PFSK-1 (cell line): ENCODE measurements at regions not wholly inside any gene's neighbourhood (a gene's known extent, or its start where the extent isn't known, plus 50 kb on each side); places are given as distances from the start of the nearest gene placed in this dataset.

Experiments used
- FOXP2 ChIP-seq: optimal IDR thresholded peaks from 2 replicates; pipeline ENCODE3; 2011; ENCODE audit warnings: borderline replicate concordance, control low read depth, inconsistent platforms; ENCODE audit not compliant: insufficient read depth; ENCODE audit errors: extremely low read length, extremely low read depth
- POLR2AphosphoS5 ChIP-seq: IDR thresholded peaks from 2 replicates; pipeline ENCODE4 v1.6.1; 2012; ENCODE audit warnings: low read depth, mild to moderate bottlenecking, control low read depth, low read length, moderate library complexity
- SIN3A ChIP-seq: IDR thresholded peaks from 2 replicates; pipeline ENCODE4 v1.6.1; 2012; ENCODE audit warnings: mild to moderate bottlenecking, low read length, moderate library complexity, borderline replicate concordance; ENCODE audit not compliant: insufficient read depth
- TAF1 ChIP-seq: IDR thresholded peaks from 2 replicates; pipeline ENCODE4 v1.6.1; 2012; ENCODE audit warnings: low read length, control low read depth, borderline replicate concordance; ENCODE audit not compliant: insufficient read depth
- TF ChIP-seq, protein P1 (sequence below), 2 experiments: IDR thresholded peaks; 2 replicates each; pipeline versions ENCODE4 v1.6.1 to v1.8.0; 2011 to 2012; ENCODE audit warnings: low read depth in 2 of 2, low read length in 2 of 2, control low read depth in 1 of 2, inconsistent platforms in 1 of 2, mild to moderate bottlenecking in 1 of 2, moderate library complexity in 1 of 2; ENCODE audit not compliant: insufficient read depth in 1 of 2

DNA sequence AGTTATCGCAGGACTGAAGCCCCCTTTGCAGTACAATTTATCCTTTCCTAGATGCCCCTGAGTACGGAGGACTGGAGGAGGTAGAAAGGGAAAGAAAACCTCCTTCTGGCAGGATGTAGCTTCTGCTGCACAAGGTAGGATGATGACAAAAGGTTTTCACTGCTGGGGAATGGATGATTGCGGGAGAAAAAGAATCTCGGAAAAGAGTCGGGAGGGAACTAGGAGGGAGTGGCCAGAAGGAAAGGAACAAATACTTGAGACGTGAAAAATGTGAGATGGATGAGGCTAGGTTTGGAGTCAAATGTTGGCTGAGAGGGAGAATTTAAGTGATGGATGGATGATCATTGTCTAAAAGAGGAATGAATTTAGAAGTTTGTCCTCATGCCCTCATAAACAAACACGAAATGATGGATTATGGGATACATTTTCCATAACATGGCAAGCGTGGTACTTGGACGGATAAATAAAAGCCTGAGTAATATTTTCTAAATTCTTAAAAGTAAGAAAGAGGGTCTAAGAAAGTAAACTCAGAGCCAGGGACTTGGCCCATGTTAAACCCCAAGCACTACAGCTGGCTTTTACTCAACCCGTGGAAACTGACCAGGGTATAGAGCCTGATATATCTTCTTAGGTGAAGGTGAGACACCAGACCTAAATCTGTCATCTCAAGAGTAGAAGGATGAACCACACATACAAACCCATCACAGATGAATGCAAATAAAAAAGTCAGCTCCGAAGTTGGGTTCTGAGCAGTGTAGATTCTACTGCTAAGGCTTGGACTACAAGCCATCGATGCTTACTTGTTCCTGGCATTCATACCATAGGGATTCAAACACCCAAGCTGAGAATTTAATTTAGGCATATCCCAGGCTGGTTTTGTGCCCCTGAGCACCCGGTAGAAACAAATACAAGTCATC, 72.4 kb downstream of the HFE start:
- TF ChIP-seq FOXP2 (no peak), SIN3A (no peak), POLR2AphosphoS5 (no peak), TAF1 (no peak)
- TF ChIP-seq, protein P1, sequence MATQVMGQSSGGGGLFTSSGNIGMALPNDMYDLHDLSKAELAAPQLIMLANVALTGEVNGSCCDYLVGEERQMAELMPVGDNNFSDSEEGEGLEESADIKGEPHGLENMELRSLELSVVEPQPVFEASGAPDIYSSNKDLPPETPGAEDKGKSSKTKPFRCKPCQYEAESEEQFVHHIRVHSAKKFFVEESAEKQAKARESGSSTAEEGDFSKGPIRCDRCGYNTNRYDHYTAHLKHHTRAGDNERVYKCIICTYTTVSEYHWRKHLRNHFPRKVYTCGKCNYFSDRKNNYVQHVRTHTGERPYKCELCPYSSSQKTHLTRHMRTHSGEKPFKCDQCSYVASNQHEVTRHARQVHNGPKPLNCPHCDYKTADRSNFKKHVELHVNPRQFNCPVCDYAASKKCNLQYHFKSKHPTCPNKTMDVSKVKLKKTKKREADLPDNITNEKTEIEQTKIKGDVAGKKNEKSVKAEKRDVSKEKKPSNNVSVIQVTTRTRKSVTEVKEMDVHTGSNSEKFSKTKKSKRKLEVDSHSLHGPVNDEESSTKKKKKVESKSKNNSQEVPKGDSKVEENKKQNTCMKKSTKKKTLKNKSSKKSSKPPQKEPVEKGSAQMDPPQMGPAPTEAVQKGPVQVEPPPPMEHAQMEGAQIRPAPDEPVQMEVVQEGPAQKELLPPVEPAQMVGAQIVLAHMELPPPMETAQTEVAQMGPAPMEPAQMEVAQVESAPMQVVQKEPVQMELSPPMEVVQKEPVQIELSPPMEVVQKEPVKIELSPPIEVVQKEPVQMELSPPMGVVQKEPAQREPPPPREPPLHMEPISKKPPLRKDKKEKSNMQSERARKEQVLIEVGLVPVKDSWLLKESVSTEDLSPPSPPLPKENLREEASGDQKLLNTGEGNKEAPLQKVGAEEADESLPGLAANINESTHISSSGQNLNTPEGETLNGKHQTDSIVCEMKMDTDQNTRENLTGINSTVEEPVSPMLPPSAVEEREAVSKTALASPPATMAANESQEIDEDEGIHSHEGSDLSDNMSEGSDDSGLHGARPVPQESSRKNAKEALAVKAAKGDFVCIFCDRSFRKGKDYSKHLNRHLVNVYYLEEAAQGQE (IDR thresholded peaks at IDR 0.05; ENCODE audit: insufficient read depth in 1 of 2, low read depth in 2 of 2, low read length in 2 of 2) = no peak

DNA sequence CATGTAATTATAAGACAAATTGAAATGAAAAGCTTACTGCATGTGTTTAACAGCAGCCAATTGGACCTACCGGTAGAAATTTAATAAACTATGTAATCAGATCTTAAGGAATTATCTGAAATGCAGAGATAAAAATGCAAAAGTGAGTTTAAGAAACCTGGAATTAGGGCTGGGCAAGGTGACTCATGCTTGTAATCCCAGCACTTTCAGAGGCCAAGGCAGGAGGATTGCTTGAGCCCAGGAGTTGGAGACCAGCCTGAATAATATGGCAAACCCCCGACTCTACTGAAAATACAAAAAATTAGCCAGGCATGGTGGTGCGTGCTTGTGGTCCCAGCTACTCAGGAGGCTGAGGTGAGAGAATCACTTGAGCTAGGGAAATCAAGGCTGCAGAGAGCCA, 74.1 kb downstream of the HFE start:
- TF ChIP-seq, protein P1 (IDR thresholded peaks at IDR 0.05; ENCODE audit: insufficient read depth in 1 of 2, low read depth in 2 of 2, low read length in 2 of 2) = no peak
- TF ChIP-seq FOXP2 (no peak), POLR2AphosphoS5 (no peak), TAF1 (no peak), SIN3A (no peak)

DNA sequence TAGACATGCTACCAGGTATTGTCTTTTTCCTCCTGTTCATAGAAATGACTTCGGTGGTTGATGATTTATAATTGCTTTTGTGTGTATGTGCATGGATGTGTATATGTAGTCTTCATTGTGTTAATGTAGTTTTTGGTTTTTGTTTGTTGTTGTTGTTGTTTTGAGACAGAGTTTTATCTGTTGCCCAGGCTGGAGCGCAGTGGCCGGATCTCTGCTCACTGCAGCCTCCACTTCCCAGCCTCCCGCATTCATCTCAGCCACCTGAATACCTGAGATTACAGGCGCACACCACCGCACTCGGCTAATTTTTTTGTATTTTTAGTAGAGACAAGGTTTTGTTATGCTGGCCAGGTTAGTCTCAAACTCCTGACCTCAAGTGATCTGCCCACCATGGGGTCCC, 75.2 kb downstream of the HFE start:
- TF ChIP-seq, protein P1 (IDR thresholded peaks at IDR 0.05; ENCODE audit: insufficient read depth in 1 of 2, low read depth in 2 of 2, low read length in 2 of 2) = no peak
- TF ChIP-seq FOXP2 = no peak

DNA sequence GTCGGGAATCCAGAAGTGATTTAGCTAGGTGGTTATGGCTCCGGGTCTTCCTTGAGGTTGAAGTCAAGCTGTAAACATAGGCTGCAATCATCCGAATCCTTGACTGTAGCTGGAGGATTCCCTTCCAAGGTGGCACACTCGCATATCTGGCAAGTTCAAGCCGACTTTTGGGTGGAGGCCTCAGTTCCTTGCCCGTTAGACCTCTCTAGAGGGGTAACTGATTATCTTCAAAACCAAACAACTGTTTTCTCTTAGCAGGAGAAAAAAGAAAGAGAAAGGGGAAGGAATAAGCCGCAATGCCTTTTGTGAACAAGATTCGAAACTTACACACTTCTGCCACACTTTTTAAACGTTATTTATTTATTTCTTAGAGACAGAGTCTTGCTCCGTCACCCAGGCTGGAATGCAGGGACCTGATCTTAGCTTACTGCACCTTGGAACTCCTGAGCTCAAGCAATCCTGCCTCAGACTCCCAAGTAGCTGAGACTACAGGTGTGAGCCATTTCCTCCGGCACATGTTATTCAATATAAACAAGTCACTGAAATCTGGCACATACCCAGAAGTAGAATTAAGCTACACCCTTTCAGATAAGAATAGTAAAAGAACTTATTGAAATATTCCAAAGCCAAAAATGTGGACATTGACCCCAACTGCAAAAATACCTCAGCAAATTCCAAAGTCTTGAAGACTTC, 76.3 kb downstream of the HFE start:
- TF ChIP-seq, protein P1 (IDR thresholded peaks at IDR 0.05; ENCODE audit: insufficient read depth in 1 of 2, low read depth in 2 of 2, low read length in 2 of 2) = no peak
- TF ChIP-seq TAF1 (no peak), FOXP2 (no peak), POLR2AphosphoS5 (no peak), SIN3A (no peak)

DNA sequence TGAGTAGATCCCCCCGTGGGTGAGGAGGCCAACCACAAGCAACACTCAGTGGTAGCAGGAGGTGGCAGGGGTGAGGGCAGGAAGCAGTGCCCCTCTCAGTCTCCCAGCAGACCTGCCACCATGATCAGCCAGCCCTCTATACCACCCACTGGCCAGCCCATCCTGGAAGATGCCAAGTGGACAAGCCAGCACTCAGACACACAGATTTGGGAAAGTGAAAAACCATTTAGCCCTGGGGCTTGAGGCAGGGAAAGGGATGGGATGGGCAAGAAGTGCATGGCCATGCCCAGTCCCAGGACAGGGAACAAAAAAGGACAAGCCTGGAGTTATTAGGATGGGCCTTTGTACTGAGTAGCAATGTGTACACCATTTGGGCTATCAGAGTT, 76.9 kb downstream of the HFE start:
- TF ChIP-seq FOXP2 = no peak
- no peak for TF ChIP-seq SIN3A
- no peak for TF ChIP-seq TAF1
- TF ChIP-seq POLR2AphosphoS5 = no peak
- TF ChIP-seq, protein P1 (IDR thresholded peaks at IDR 0.05; ENCODE audit: insufficient read depth in 1 of 2, low read depth in 2 of 2, low read length in 2 of 2) = no peak
